K562 (cell line): ENCODE measurements at regions not wholly inside any gene's neighbourhood (a gene's known extent, or its start where the extent isn't known, plus 50 kb on each side); places are given as distances from the start of the nearest gene placed in this dataset.

Experiments used
- ATAC-seq: fragments of 200-7000 bp; cut with Tn5 transposase; 3 replicates; pipeline ENCODE4 v1.9.1; 2020; ENCODE audit warnings: moderate library complexity
- BruUV-seq: library from RNA; stranded (reverse); fragments of 400-500 nt; replicated peaks from 2 replicates; lab custom pipeline; 2021; lab: Mats Ljungman, UMichigan
- CTCF ChIA-PET: fragments of 300-600 bp; formaldehyde crosslinking; extraction: SDS; loops from one replicate; lab custom pipeline; 2021; ENCODE audit warnings: low intra/inter-chr PET ratio; lab: Yijun Ruan, JAX
- POLR2A ChIA-PET: fragments of 300-600, 350-650 bp; sonication (Branson Sonifier 250); formaldehyde crosslinking; extraction: SDS; loops from one replicate; lab custom pipeline; 2021; ENCODE audit warnings: antibody characterized with exemption, inconsistent platforms; lab: Yijun Ruan, JAX
- DNase-seq, 4 experiments: peaks; one replicate each; pipeline versions ENCODE4 v3.0.0 to v3.0.0-alpha.2; 2011 to 2018; ENCODE audit warnings: low spot score in 3 of 4, mixed read lengths in 3 of 4; ENCODE audit errors: extremely low read depth in 1 of 4
- FAIRE-seq: peaks from 2 replicates; lab custom pipeline; 2011; peaks lifted over from hg19 to GRCh38; lab: Jason Lieb, UNC
- H2AFZ ChIP-seq: 2 replicates; pipeline ENCODE4 v1.6.0; 2011; ENCODE audit warnings: low read depth, low read length, control low read depth, inconsistent platforms
- H3K27ac ChIP-seq: fragments of 200-600 bp; 3 replicates; pipeline ENCODE4 v1.8.0; 2011; ENCODE audit warnings: low read depth, mild to moderate bottlenecking, control low read depth, inconsistent platforms, low read length, moderate library complexity, mixed read lengths; ENCODE audit errors: extremely low read depth
- H3K27me3 ChIP-seq, 2 experiments: fragments of 300-600 bp in 1 of 2; 2 replicates in 1 of 2; 3 replicates in 1 of 2; pipeline versions ENCODE4 v1.6.0 to v1.8.0; 2011; ENCODE audit warnings: inconsistent platforms in 2 of 2, low read length in 2 of 2, mild to moderate bottlenecking in 1 of 2, mixed read lengths in 1 of 2, moderate library complexity in 1 of 2; ENCODE audit not compliant: control insufficient read depth in 2 of 2, insufficient read depth in 2 of 2
- H3K36me3 ChIP-seq: fragments of 300-600 bp; 3 replicates; pipeline ENCODE4 v1.8.0; 2011; ENCODE audit warnings: mild to moderate bottlenecking, low read length, inconsistent platforms; ENCODE audit not compliant: control insufficient read depth, insufficient read depth
- H3K4me1 ChIP-seq, 2 experiments: fragments of 200-600 bp in 1 of 2; replicated peaks in 1 of 2; 2 replicates in 1 of 2; 3 replicates in 1 of 2; pipeline versions ENCODE4 v1.5.1 to v1.8.0; 2011; ENCODE audit warnings: inconsistent platforms in 2 of 2, low read length in 2 of 2, mild to moderate bottlenecking in 1 of 2, mixed read lengths in 1 of 2, moderate library complexity in 1 of 2; ENCODE audit not compliant: control insufficient read depth in 2 of 2, insufficient read depth in 2 of 2
- H3K4me2 ChIP-seq: 2 replicates; pipeline ENCODE4 v1.6.1; 2011; ENCODE audit warnings: low read length, control low read depth, inconsistent platforms, mixed read lengths; ENCODE audit not compliant: insufficient read depth
- H3K4me3 ChIP-seq: fragments of 200-600 bp; sonication (generic), shearing (Covaris generic); 2 replicates; pipeline ENCODE4 v1.5.1; 2016; ENCODE audit warnings: control low read depth, inconsistent platforms
- H3K79me2 ChIP-seq: fragments of 200-600 bp; 3 replicates; pipeline ENCODE4 v1.8.0; 2011; ENCODE audit warnings: low read length, inconsistent platforms; ENCODE audit not compliant: control insufficient read depth, insufficient read depth
- H3K9ac ChIP-seq, 2 experiments: 2 replicates each; pipeline versions ENCODE4 v1.6.0 to v1.6.1; 2011; ENCODE audit warnings: low read depth in 2 of 2, low read length in 2 of 2, control low read depth in 1 of 2, inconsistent platforms in 1 of 2, mild to moderate bottlenecking in 1 of 2, mixed read lengths in 1 of 2; ENCODE audit not compliant: insufficient read depth in 1 of 2
- H3K9me1 ChIP-seq: one replicate; pipeline ENCODE4 v1.6.0; 2011; ENCODE audit warnings: inconsistent platforms, mild to moderate bottlenecking, low read length, moderate library complexity; ENCODE audit not compliant: control insufficient read depth, insufficient read depth
- H3K9me3 ChIP-seq: replicated peaks from 2 replicates; pipeline ENCODE4 v1.5.1; 2011; ENCODE audit warnings: low read depth, low read length, inconsistent platforms; ENCODE audit not compliant: control insufficient read depth, insufficient read depth
- H4K20me1 ChIP-seq: replicated peaks from 2 replicates; pipeline ENCODE4 v1.6.1; 2011; ENCODE audit warnings: low read length, inconsistent platforms, mixed read lengths; ENCODE audit not compliant: control insufficient read depth, insufficient read depth
- BMI1 ChIP-seq: fragments of 150-350 bp; IDR thresholded peaks from 2 replicates; pipeline ENCODE4 v1.6.1; 2014; ENCODE audit warnings: low read length
- HES1 ChIP-seq: fragments of 450-650 bp; IDR thresholded peaks from 2 replicates; pipeline ENCODE4 v1.6.1; 2016; ENCODE audit warnings: low read depth, mild to moderate bottlenecking, moderate library complexity
- KDM4B ChIP-seq, 2 experiments: fragments of 450-650 bp in 1 of 2; sonication (generic) in 1 of 2; IDR thresholded peaks; 2 replicates each; pipeline ENCODE4 v1.6.1; 2016 to 2017; ENCODE audit warnings: borderline replicate concordance in 2 of 2, antibody characterized with exemption in 1 of 2, low read depth in 1 of 2, mild to moderate bottlenecking in 1 of 2
- LEF1 ChIP-seq: fragments of 450-650 bp; IDR thresholded peaks from 2 replicates; pipeline ENCODE4 v1.6.1; 2016; ENCODE audit warnings: mild to moderate bottlenecking
- NFE2 ChIP-seq: IDR thresholded peaks from 2 replicates; pipeline ENCODE4 v1.6.1; 2014; ENCODE audit warnings: antibody characterized with exemption, low read depth
- NFRKB ChIP-seq: fragments of 450-650 bp; IDR thresholded peaks from 2 replicates; pipeline ENCODE4 v1.6.1; 2016; ENCODE audit warnings: low read depth
- PHTF2 ChIP-seq: fragments of 250-450 bp; sonication (Bioruptor Pico); IDR thresholded peaks from 2 replicates; pipeline ENCODE4 v1.5.0; 2021; ENCODE audit warnings: mild to moderate bottlenecking
- PTRF ChIP-seq: fragments of 450-650 bp; IDR thresholded peaks from 2 replicates; pipeline ENCODE4 v1.6.1; 2016; ENCODE audit warnings: mild to moderate bottlenecking, missing genetic modification characterization, missing compliant biosample characterization
- RBM17 ChIP-seq: fragments of 200-400 bp; formaldehyde crosslinking; IDR thresholded peaks from 2 replicates; pipeline ENCODE4 v1.6.1; 2017; ENCODE audit warnings: low read depth, mild to moderate bottlenecking, low read length, borderline replicate concordance
- SLC30A9 ChIP-seq: fragments of 250-450 bp; sonication (Bioruptor Pico); IDR thresholded peaks from 2 replicates; pipeline ENCODE4 v1.8.0; 2022; ENCODE audit warnings: mild to moderate bottlenecking, moderate library complexity
- SRSF3 ChIP-seq: fragments of 200-400 bp; formaldehyde crosslinking; IDR thresholded peaks from 2 replicates; pipeline ENCODE4 v1.6.1; 2016; ENCODE audit warnings: mild to moderate bottlenecking, low read length, moderate library complexity; ENCODE audit not compliant: insufficient read depth
- TAL1 ChIP-seq: fragments of 450-650 bp; IDR thresholded peaks from 2 replicates; pipeline ENCODE4 v1.6.1; 2016; ENCODE audit warnings: mild to moderate bottlenecking
- WHSC1 ChIP-seq: IDR thresholded peaks from one replicate; pipeline ENCODE4 v1.6.1; 2012; ENCODE audit warnings: low read length, control low read depth, inconsistent platforms
- ZFP1 ChIP-seq: fragments of 450-650 bp; formaldehyde crosslinking; IDR thresholded peaks from 2 replicates; pipeline ENCODE4 v1.4.0; 2020; ENCODE audit warnings: mild to moderate bottlenecking, mixed read lengths
- ZNF431 ChIP-seq: sonication (generic); formaldehyde crosslinking; IDR thresholded peaks from 2 replicates; pipeline ENCODE4 v1.8.0; 2022; ENCODE audit warnings: mild to moderate bottlenecking, missing genetic modification reagents
- ZNF655 ChIP-seq: fragments of 250-450 bp; sonication (Bioruptor Pico); IDR thresholded peaks from 2 replicates; pipeline ENCODE4 v1.5.0; 2021
- ZNF76 ChIP-seq: fragments of 250-450 bp; sonication (Bioruptor Pico); IDR thresholded peaks from 2 replicates; pipeline ENCODE4 v1.4.0; 2020; ENCODE audit warnings: mild to moderate bottlenecking, moderate library complexity, borderline replicate concordance
- WGBS: fragments of 100-300 bp; shearing (Covaris generic); methylation state at CpG from one replicate; pipeline ENCODE4 v1.1.6; 2016; ENCODE audit warnings: low coverage, mixed read lengths; ENCODE audit not compliant: insufficient coverage; ENCODE audit errors: missing lambda C conversion rate; 5-methylcytosine and 5-hydroxymethylcytosine counted together
- in situ Hi-C: fragments of 300-500 bp; cut with MboI; formaldehyde crosslinking; loops from 4 replicates; pipeline ENCODE4 v1.15.0; 2018; ENCODE audit warnings: inconsistent platforms, mixed read lengths
- intact Hi-C: fragments of 100-400 bp; cut with micrococcal nuclease; formaldehyde crosslinking; loops from 2 replicates; pipeline ENCODE4 v1.14.2; 2022

- Histone ChIP-seq H3K9me1 (no peaks in the 10 kb centered on the region), H3K36me3 (no peaks in the 10 kb centered on the region), H3K79me2 (no peaks in the 10 kb centered on the region), H4K20me1 (no peaks in the 10 kb centered on the region), H3K9me3 (no peaks in the 10 kb centered on the region), H3K27ac (no peak overlapping the region), H3K4me1 (no peaks in the 10 kb centered on the region), H3K4me2 (no peak overlapping the region), H3K27me3 (peaks cover 6 to 18% of the 10 kb centered on the region in 2 experiments; a peak in 3 of 5 replicates), H3K9ac (no peak overlapping the region), H3K4me3 (no peak overlapping the region), H2AFZ (no peak overlapping the region)
- no TSS peak for BruUV-seq
- intact Hi-C loops (no loop called here), in situ Hi-C loops (no loop called here)
- DNase-seq (no peak), FAIRE-seq (no peak), ATAC-seq (no peak)
- 0% methylated on average over 3 of the region's 3 CpGs for WGBS
- CTCF ChIA-PET = no interaction called here
- POLR2A ChIA-PET = no interaction called here
- TF ChIP-seq RBM17 = no peak
- TF ChIP-seq BMI1 = no peak
- no peak for TF ChIP-seq NFE2
- no peak for TF ChIP-seq NFRKB
Measured at GRCh38 chr2:458425-458815, 170.5 kb upstream of the ALKAL2 start.

- no peaks in the 10 kb centered on the region for H4K20me1 ChIP-seq
- POLR2A ChIA-PET = no interaction called here
- CTCF ChIA-PET = no interaction called here
- TF ChIP-seq PHTF2 = no peak
- TF ChIP-seq ZNF76 (CRISPR knock-in tag) = no peak
- no peak for TF ChIP-seq WHSC1
- TF ChIP-seq TAL1 = no peak
- TF ChIP-seq SRSF3 = no peak
- TF ChIP-seq ZNF431 (CRISPR knock-in tag) = no peak
- no peak for TF ChIP-seq KDM4B (IDR thresholded peaks at IDR 0.05; ENCODE audit: borderline replicate concordance in 2 of 2, low read depth in 1 of 2)
- TF ChIP-seq ZNF655 = no peak
- no peak for TF ChIP-seq SLC30A9 (CRISPR knock-in tag)
- TF ChIP-seq ZFP1 (CRISPR knock-in tag) = no peak
- TF ChIP-seq PTRF = no peak
- no peak for TF ChIP-seq HES1
- no peak for TF ChIP-seq LEF1
Measured at GRCh38 chr2:457792-458424, 170.0 kb upstream of the ALKAL2 start.

More at GRCh38 chr2:457792-458424, 170.0 kb upstream of the ALKAL2 start:
- Histone ChIP-seq H3K9ac (no peak overlapping the region), H3K79me2 (no peaks in the 10 kb centered on the region), H3K27me3 (peaks cover 4 to 23% of the 10 kb centered on the region in 2 experiments; a peak in 3 of 5 replicates), H3K9me1 (no peaks in the 10 kb centered on the region), H2AFZ (no peak overlapping the region), H3K4me3 (no peak overlapping the region), H3K4me2 (no peak overlapping the region), H3K27ac (no peak overlapping the region), H3K9me3 (no peaks in the 10 kb centered on the region), H3K4me1 (no peaks in the 10 kb centered on the region), H3K36me3 (no peaks in the 10 kb centered on the region)
- intact Hi-C loops = no loop called here
- FAIRE-seq = no peak
- in situ Hi-C loops = no loop called here
- no peak for DNase-seq
- no peak for ATAC-seq
- no TSS peak for BruUV-seq
- WGBS = 1% methylated on average over 8 of the region's 8 CpGs
